Body of pancreas (tissue), 4 donors: ENCODE measurements at regions not wholly inside any gene's neighbourhood (a gene's known extent, or its start where the extent isn't known, plus 50 kb on each side); places are given as distances from the start of the nearest gene placed in this dataset.

Experiments used
- POLR2A ChIP-seq, 3 donors: fragments of 450-650 bp; IDR thresholded peaks; one replicate each; pipeline ENCODE4 v1.6.1; 2016; ENCODE audit warnings: antibody characterized with exemption in 3 of 3, mild to moderate bottlenecking in 2 of 3
- TF ChIP-seq, protein P1 (sequence below), 7 experiments: fragments of 450-650 bp in 4 of 7; fragments of 200-600 bp in 3 of 7; sonication (generic) in 3 of 7; IDR thresholded peaks; one replicate each; pipeline ENCODE4 v1.5.1; 2016 to 2019; ENCODE audit warnings: antibody characterized with exemption in 7 of 7

DNA sequence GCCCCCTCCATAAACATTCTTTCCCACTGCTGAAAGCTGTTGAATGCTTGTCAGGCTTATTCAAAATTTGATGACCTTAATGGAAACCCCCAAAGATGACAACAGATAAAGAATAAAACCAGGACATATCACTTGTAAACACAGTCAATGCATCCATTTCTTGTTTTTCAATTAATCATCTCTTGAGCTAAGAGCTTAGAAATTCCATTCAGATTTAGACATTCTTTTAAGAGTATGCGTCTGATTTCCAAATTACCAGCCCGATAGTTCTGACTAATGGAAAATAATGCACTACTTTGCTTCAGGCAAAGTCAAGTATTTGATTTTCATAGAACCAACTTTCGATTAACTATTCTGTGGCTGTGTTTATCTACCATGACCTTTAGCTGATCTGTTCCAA is 100.6 kb upstream of the RUNX1 start:
- TF ChIP-seq, protein P1, sequence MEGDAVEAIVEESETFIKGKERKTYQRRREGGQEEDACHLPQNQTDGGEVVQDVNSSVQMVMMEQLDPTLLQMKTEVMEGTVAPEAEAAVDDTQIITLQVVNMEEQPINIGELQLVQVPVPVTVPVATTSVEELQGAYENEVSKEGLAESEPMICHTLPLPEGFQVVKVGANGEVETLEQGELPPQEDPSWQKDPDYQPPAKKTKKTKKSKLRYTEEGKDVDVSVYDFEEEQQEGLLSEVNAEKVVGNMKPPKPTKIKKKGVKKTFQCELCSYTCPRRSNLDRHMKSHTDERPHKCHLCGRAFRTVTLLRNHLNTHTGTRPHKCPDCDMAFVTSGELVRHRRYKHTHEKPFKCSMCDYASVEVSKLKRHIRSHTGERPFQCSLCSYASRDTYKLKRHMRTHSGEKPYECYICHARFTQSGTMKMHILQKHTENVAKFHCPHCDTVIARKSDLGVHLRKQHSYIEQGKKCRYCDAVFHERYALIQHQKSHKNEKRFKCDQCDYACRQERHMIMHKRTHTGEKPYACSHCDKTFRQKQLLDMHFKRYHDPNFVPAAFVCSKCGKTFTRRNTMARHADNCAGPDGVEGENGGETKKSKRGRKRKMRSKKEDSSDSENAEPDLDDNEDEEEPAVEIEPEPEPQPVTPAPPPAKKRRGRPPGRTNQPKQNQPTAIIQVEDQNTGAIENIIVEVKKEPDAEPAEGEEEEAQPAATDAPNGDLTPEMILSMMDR (IDR thresholded peaks at IDR 0.05): no peak
- TF ChIP-seq POLR2A (IDR thresholded peaks at IDR 0.05): no peak
